ENCODE measurements at regions not wholly inside any gene's neighbourhood (a gene's known extent, or its start where the extent isn't known, plus 50 kb on each side); places are given as distances from the start of the nearest gene placed in this dataset.

DNA sequence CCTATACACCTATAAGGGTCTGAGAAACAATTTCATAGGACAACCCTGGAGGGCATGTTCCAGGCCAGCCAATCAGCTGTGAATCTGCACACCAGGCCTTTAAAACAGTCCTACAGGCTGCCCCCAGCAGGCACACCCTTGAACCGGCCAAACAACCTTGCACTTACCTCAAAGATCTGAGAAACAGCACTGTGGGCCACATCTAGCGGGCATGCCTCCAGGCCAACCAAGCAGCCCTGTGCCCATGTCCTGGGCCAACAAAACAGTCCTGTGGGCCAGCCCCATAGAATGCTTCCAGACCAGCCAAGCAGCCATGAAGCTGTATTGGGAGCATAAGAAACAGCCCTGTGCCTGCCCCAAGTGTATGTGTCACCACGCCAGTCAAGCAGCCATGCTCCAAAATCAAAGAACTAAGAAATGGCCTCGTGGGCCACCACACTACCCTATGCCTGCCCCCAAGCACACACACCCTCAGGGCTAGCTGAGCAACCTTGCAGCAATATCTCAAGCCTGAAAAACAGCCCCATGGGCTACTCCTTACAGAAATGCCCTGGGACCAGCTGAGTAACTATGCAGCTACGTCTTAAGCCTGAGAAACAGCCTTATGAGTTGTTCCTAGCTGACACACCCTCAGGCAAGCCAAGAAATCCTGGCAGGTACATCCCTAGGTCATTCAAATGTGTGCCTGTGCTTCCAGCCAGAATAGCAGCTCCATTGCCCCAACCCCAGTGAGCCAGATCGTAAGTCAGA is 2243.8 kb upstream of the C9orf72 start:
- Mint-ChIP-seq H3K27me3 (no peaks in the 10 kb centered on the region), H3K4me3 (no peak overlapping the region), H3K27ac (no peak overlapping the region), H3K4me1 (no peaks in the 10 kb centered on the region), H3K9me3 (ENCODE audit: low read depth) (peaks cover 21% of the 10 kb centered on the region), H3K36me3 (no peaks in the 10 kb centered on the region)
- DNase-seq = no peak
- CTCF ChIA-PET = no interaction called here
- no peak for ATAC-seq

DNA sequence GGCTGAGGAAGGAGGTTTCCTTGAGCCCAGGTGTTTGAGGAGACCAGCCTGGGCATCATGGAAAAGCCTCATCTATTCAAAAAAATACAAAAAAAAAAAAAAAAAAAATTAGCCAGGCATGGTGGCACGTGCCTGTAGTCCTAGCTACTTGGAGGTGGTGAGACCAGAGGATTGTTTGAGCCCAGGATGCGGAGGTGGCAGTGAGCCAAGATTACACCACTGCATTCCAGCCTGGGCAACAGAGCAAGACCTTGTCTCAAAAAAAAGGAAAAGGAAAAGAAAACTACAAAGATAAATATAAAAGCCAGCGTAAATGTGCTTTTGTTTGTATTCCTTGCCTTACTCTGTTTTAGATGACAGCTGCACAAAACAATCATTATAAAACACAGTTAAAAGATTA is 2249.2 kb upstream of the C9orf72 start:
- CTCF ChIA-PET = no interaction called here
- no peaks in the 10 kb centered on the region for H3K4me1 Mint-ChIP-seq
- no peak overlapping the region for H3K4me3 Mint-ChIP-seq
- ATAC-seq (no peak), DNase-seq (no peak)
- H3K27me3 Mint-ChIP-seq = no peaks in the 10 kb centered on the region
- peaks cover 23% of the 10 kb centered on the region for H3K9me3 Mint-ChIP-seq (ENCODE audit: low read depth)
- H3K36me3 Mint-ChIP-seq = no peaks in the 10 kb centered on the region
- H3K27ac Mint-ChIP-seq = no peak overlapping the region

DNA sequence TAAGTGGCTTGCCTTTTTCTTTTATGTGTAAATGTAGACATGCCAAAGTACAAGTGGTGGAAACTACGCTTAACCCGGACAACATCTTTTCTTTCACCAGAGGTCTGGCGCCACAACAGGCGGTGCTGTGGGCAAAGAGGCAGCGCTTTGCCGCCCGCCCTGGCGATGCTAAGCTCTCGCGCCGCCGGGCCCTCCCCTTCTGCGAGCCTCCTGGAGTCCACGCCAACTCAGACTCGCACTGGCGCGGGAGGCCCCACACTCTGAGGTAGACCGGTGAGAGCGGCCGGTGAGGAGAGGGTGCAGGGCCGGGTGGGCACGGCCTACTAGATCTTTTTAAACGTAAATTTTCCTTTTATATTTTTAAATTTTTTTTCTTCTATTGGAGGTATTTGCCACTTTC is 2253.1 kb upstream of the C9orf72 start:
- H3K27ac Mint-ChIP-seq = no peak overlapping the region
- no peaks in the 10 kb centered on the region for H3K4me1 Mint-ChIP-seq
- no peak for DNase-seq
- CTCF ChIA-PET = no interaction called here
- H3K4me3 Mint-ChIP-seq = no peak overlapping the region
- no peaks in the 10 kb centered on the region for H3K27me3 Mint-ChIP-seq
- H3K36me3 Mint-ChIP-seq = no peaks in the 10 kb centered on the region
- peaks cover 10% of the 10 kb centered on the region for H3K9me3 Mint-ChIP-seq (ENCODE audit: low read depth)
- ATAC-seq = no peak

DNA sequence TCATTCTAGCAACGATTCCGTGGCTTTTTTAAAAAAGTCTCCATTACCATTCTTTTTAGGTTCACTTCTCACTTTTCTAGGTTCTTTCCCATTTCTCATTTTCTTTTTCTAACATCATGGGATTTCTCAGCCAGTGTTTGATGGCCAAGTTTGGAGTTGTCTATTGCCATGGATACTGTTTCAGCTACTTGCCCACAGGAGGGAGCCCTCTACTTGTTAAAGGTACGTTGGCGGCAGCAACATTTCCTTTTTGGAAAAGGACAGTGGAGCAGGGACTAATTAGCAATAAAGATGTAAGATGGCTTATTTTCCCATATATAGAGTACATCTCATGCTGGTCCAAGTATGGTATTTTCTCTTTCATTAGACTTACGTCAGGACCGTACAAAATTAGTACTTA is 2257.5 kb upstream of the C9orf72 start:
- Mint-ChIP-seq H3K4me3 (no peak overlapping the region), H3K27ac (no peak overlapping the region), H3K27me3 (no peaks in the 10 kb centered on the region), H3K36me3 (no peaks in the 10 kb centered on the region), H3K9me3 (ENCODE audit: low read depth) (peaks cover 3% of the 10 kb centered on the region), H3K4me1 (no peaks in the 10 kb centered on the region)
- CTCF ChIA-PET = no interaction called here
- DNase-seq (no peak), ATAC-seq (no peak)

DNA sequence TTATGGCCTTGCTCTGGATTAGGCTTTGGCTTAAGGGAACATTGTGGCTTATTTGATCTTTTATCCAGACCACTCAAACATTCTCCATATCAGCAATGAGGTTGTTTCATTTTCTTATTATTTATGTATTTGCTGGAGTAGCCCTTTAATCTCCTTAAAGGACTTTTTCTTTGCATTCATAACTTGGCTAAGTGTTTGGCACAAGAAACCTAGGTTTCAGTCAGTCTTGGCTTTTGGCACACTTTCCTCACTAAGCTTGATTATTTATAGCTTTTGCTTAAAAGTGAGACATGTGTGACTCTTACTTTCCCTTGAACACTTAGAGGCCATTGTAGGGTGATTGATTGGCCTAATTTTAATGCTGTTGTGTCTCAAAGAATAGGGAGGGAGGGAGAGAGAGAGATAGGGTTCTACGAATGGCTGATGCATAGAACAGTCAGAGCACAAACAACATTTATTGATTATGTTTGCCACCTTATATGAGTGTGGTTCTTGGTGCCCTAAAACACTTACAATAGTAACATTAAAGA is 2265.3 kb upstream of the C9orf72 start:
- Mint-ChIP-seq H3K9me3 (ENCODE audit: low read depth) (peaks cover 1% of the 10 kb centered on the region), H3K4me3 (no peak overlapping the region), H3K36me3 (no peaks in the 10 kb centered on the region), H3K4me1 (no peaks in the 10 kb centered on the region), H3K27me3 (no peaks in the 10 kb centered on the region), H3K27ac (no peak overlapping the region)
- CTCF ChIA-PET = no interaction called here
- DNase-seq = no peak
- no peak for ATAC-seq

DNA sequence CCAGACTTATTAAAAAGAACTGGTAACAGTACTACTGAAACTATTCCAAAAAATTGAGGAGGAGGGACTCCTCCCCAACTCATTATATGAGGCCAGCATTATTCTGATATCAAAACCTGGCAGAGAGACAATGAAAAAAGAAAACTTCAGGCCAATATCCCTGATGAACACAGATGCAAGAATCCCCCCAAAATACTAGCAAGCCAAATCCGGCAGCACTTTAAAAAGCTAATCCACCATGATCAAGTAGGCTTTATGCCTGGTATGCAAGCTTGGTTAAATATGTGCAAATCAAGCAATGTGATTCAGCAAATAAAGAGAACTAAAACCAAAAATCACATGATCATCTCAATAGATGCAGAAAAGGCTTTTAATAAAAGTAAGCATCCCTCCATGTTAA is 2271.0 kb upstream of the C9orf72 start:
- H3K4me3 Mint-ChIP-seq = no peak overlapping the region
- ATAC-seq (no peak), DNase-seq (no peak)
- H3K9me3 Mint-ChIP-seq (ENCODE audit: low read depth) = peaks cover 4% of the 10 kb centered on the region
- CTCF ChIA-PET = no interaction called here
- no peak overlapping the region for H3K27ac Mint-ChIP-seq
- no peaks in the 10 kb centered on the region for H3K27me3 Mint-ChIP-seq
- no peaks in the 10 kb centered on the region for H3K4me1 Mint-ChIP-seq
- H3K36me3 Mint-ChIP-seq = no peaks in the 10 kb centered on the region

DNA sequence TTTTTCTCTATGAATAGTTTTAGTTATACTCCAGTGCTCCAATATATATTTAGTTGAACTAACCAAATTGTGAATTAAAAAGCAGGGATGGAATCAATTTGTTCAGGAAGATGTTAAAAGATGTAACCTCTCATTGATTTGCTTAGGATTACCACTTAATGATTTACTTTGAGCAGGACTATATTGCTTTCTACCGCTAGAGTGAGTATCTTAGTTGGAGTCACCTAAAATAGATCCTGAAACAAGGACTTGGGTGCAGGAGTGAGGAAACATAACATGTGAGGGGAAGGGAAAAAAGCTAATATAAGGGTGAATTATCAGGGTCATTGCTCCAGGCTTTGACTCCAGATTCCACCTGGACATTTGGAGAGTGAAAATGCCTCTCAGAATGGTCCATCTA is 2277.4 kb upstream of the C9orf72 start:
- CTCF ChIA-PET = no interaction called here
- no peaks in the 10 kb centered on the region for H3K9me3 Mint-ChIP-seq (ENCODE audit: low read depth)
- no peaks in the 10 kb centered on the region for H3K27me3 Mint-ChIP-seq
- no peak overlapping the region for H3K4me3 Mint-ChIP-seq
- no peak for DNase-seq
- H3K4me1 Mint-ChIP-seq = no peaks in the 10 kb centered on the region
- H3K27ac Mint-ChIP-seq = no peak overlapping the region
- no peak for ATAC-seq
- H3K36me3 Mint-ChIP-seq = no peaks in the 10 kb centered on the region

DNA sequence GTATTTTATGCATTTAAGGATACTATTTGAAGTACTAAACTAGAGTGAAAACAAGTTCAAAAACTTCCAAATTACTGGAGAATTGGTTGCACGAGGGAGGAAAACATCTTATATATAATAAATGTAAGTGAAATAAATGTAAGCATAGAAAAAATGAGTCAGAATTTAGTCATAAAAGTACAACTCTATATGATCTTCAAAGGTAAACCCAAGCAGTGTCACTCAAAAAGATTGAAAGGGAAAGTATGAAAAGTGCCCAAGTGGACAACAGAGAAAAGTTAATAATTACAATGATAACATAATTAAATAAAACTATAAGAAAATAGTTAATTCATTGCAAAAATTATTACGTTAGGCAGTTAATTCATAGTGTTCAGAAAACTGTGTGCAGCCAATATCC is 2288.5 kb upstream of the C9orf72 start:
- no peak overlapping the region for H3K27ac Mint-ChIP-seq
- ATAC-seq (no peak), DNase-seq (no peak)
- CTCF ChIA-PET = no interaction called here
- no peaks in the 10 kb centered on the region for H3K36me3 Mint-ChIP-seq
- no peak overlapping the region for H3K4me3 Mint-ChIP-seq
- no peaks in the 10 kb centered on the region for H3K9me3 Mint-ChIP-seq (ENCODE audit: low read depth)
- no peaks in the 10 kb centered on the region for H3K27me3 Mint-ChIP-seq
- no peaks in the 10 kb centered on the region for H3K4me1 Mint-ChIP-seq

DNA sequence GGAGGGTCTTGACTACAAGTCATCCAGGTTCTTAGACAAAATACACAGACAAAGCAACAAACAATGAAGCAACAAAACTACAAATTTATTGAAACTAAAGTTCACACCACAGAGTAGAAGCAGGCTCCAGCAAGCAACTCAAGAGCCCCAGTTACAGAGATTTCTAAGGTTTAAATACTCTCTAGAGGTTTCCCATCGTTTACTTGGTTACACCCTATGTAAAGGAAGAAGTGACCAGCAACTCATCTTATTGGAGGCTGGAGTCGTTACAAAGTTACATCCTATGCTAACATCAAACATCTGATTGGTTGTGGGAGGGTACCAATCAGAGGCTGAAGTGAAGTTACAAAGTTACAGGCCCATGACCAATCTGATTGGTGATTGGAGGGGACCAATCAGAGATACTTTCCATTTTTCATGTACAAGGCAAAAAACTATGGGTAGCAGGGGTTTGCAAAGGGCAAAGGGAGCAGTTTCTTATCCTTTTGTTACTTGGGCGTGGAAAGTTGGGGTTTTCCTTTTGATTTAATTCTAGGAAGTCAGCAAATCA is 2292.6 kb upstream of the C9orf72 start:
- CTCF ChIA-PET = no interaction called here
- Mint-ChIP-seq H3K27ac (no peak overlapping the region), H3K4me1 (no peaks in the 10 kb centered on the region), H3K27me3 (no peaks in the 10 kb centered on the region), H3K36me3 (no peaks in the 10 kb centered on the region), H3K4me3 (no peak overlapping the region), H3K9me3 (ENCODE audit: low read depth) (no peaks in the 10 kb centered on the region)
- no peak for ATAC-seq
- no peak for DNase-seq

DNA sequence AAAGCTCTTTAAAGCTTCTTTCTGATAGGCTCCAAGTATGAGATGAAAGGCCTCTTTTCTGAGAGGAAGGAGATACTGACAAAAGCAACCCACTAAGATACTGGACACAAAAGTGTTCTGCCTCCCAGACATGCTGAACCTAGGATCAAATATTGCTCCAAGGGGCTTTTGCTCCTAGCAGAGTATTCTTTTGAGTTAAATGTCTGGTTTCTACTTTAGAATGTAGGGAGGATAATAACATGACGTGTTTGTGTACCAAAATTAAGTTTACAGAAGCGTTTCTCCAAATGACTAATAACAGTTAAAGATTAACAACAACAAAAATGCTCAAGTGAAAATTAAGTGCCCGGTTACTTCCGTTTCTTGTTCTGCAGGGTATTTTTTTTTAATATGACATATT is 2293.3 kb upstream of the C9orf72 start:
- Mint-ChIP-seq H3K4me1 (no peaks in the 10 kb centered on the region), H3K27me3 (no peaks in the 10 kb centered on the region)

DNA sequence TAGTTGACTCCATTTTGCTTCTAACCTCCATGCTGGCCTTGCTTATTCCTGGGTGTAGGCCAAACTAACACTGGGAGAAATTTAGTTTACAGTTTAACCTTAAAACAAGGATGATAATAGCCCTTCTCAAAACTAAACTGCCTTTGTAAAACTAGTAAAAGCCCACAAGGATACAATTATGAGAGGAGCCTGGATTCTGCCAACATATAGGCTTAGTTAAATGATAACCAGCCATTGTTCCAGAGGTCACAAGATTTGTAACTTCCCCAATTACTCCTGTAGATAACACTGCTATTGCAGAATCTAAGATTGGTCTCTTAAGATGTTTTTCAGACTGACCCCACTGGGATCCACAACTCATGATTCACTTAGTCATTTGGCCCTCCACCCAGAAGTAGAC is 2300.3 kb upstream of the C9orf72 start:
- no peak overlapping the region for H3K27ac Mint-ChIP-seq
- no peaks in the 10 kb centered on the region for H3K4me1 Mint-ChIP-seq
- ATAC-seq (no peak), DNase-seq (no peak)
- H3K27me3 Mint-ChIP-seq = no peaks in the 10 kb centered on the region
- H3K4me3 Mint-ChIP-seq = no peak overlapping the region
- H3K9me3 Mint-ChIP-seq (ENCODE audit: low read depth) = no peaks in the 10 kb centered on the region
- CTCF ChIA-PET = no interaction called here
- H3K36me3 Mint-ChIP-seq = no peaks in the 10 kb centered on the region

More for the DNA sequence above, 2293.3 kb upstream of the C9orf72 start:
- no peak for DNase-seq
- Mint-ChIP-seq H3K36me3 (no peaks in the 10 kb centered on the region), H3K4me3 (no peak overlapping the region), H3K9me3 (ENCODE audit: low read depth) (no peaks in the 10 kb centered on the region), H3K27ac (no peak overlapping the region)
- CTCF ChIA-PET = no interaction called here
- ATAC-seq = no peak

DNA sequence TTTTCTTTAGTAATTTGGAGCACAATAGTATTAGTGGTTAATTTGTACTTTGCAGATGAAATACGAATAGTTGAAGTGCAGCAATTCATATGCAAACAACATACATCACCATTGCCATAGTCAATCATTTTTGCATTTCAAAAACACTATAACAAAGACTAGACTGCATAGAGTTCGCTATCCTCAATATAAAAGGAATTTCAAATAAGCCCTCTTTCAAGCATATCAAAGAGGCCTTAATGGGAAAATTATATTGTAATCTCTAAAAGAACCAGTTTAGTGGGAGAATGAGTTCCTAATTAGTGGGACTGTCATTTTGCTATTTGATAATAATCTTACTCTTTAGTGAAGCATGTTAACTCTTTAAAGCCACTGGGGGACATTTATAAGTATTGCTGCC is 2302.3 kb upstream of the C9orf72 start:
- DNase-seq = no peak
- CTCF ChIA-PET = no interaction called here
- H3K27ac Mint-ChIP-seq = no peak overlapping the region
- no peaks in the 10 kb centered on the region for H3K4me1 Mint-ChIP-seq
- H3K9me3 Mint-ChIP-seq (ENCODE audit: low read depth) = no peaks in the 10 kb centered on the region
- no peaks in the 10 kb centered on the region for H3K27me3 Mint-ChIP-seq
- no peak for ATAC-seq
- H3K36me3 Mint-ChIP-seq = no peaks in the 10 kb centered on the region
- no peak overlapping the region for H3K4me3 Mint-ChIP-seq

DNA sequence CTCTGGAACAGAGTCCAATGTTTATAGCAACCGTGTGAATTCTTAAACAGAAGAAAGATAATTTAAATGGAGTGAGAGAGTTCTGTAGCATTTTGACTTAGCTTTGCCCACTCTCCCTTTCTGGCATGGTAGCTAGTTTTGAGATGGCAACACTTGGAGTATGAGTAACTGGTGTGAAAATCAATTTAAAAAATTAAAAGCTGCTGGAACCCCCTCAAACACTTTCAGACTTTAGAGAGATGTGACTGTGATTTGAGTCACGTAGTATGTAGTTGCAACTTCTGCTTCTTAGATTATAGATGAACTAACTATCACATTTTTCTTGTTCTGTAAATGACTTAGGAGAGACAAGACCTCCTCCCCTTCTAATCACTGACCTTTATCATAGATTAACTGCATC is 2309.5 kb upstream of the C9orf72 start:
- DNase-seq (no peak), ATAC-seq (no peak)
- Mint-ChIP-seq H3K4me3 (no peak overlapping the region), H3K27me3 (no peaks in the 10 kb centered on the region), H3K36me3 (no peaks in the 10 kb centered on the region), H3K9me3 (ENCODE audit: low read depth) (peaks cover 5% of the 10 kb centered on the region), H3K4me1 (no peaks in the 10 kb centered on the region), H3K27ac (no peak overlapping the region)
- CTCF ChIA-PET = no interaction called here

DNA sequence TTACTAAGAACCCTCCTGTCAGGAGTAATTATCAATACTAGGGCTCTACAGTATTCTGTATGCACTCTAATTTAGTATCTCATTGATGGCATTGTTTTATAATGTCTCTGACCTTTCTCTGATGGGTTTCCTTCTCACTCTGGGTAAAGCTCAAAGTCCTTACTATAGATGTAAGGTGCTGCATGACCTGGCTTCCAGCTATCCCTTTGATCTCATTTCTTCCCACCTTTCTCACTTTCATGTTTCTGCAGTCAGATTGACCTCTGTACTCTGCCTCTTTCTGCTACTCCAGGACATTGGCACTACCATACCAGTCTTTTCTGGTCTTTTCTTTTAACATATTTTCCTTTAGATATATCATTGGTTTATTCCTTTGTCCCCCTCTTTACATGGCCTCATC is 2332.8 kb upstream of the C9orf72 start:
- Mint-ChIP-seq H3K4me3 (no peak overlapping the region), H3K27me3 (no peaks in the 10 kb centered on the region), H3K9me3 (ENCODE audit: low read depth) (no peaks in the 10 kb centered on the region), H3K4me1 (no peaks in the 10 kb centered on the region), H3K27ac (no peak overlapping the region), H3K36me3 (no peaks in the 10 kb centered on the region)
- no peak for ATAC-seq
- CTCF ChIA-PET = no interaction called here
- no peak for DNase-seq

Data from activated CD8-positive, alpha-beta memory T cell treated with anti-CD3 and anti-CD28 coated beads, Interleukin-2, amount 10 ng/mL, durations not matched to agents 7 days and 5 days (primary cell).